Myocyte (in vitro differentiated cells): ENCODE measurements at regions not wholly inside any gene's neighbourhood (a gene's known extent, or its start where the extent isn't known, plus 50 kb on each side); places are given as distances from the start of the nearest gene placed in this dataset.

Experiments
- DNase-seq: peaks from one replicate; pipeline ENCODE4 v3.0.0-alpha.2; 2012; ENCODE audit warnings: low read depth

- DNase-seq, result no peak
Measured at GRCh38 chr6:110538416-110539160, 62.2 kb upstream of the SLC22A16 start.

GRCh38 chr6:110537208-110538123 lies 61.1 kb upstream of the SLC22A16 start:
- DNase-seq, result peak; percentile 77

GRCh38 chr6:110534731-110535492 lies 58.5 kb upstream of the SLC22A16 start:
- DNase-seq, result peak; percentile 55

GRCh38 chr6:110532431-110532830 lies 56.0 kb upstream of the SLC22A16 start:
- peak; percentile 70 for DNase-seq

- DNase-seq, result peak; percentile 49
Measured at GRCh38 chr6:110530671-110531070, 54.3 kb upstream of the SLC22A16 start.

- DNase-seq, result peak; percentile 56
Measured at GRCh38 chr6:110529907-110530306, 53.5 kb upstream of the SLC22A16 start.

GRCh38 chr6:110529355-110529754 lies 52.9 kb upstream of the SLC22A16 start:
- peak; percentile 90 for DNase-seq

- DNase-seq, result peak; percentile 24
Measured at GRCh38 chr6:110528930-110529325, 52.5 kb upstream of the SLC22A16 start.

- peak; percentile 83 for DNase-seq
Measured at GRCh38 chr6:110528101-110528929, 51.9 kb upstream of the SLC22A16 start.

GRCh38 chr6:110527516-110527915 lies 51.1 kb upstream of the SLC22A16 start:
- no peak for DNase-seq

GRCh38 chr6:110526726-110527125 lies 50.3 kb upstream of the SLC22A16 start:
- no peak for DNase-seq
